VCaP (cell line): ENCODE measurements at regions not wholly inside any gene's neighbourhood (a gene's known extent, or its start where the extent isn't known, plus 50 kb on each side); places are given as distances from the start of the nearest gene placed in this dataset.
"Not testable (repeated sequence)": the region's sequence is repeated elsewhere in the genome, so short reads cannot be mapped to it uniquely, and the experiment has no call there.

Experiments used
- H3K27ac ChIP-seq: fragments of 450-650 bp; 2 replicates; pipeline ENCODE4 v1.5.1; 2017
- CTCF ChIP-seq: fragments of 450-650 bp; conservative IDR thresholded peaks from 2 replicates; pipeline ENCODE4 v1.5.1; 2017; ENCODE audit warnings: mild to moderate bottlenecking, moderate library complexity

- TF ChIP-seq CTCF: no peak
- no peak overlapping the region for H3K27ac ChIP-seq
Observed at GRCh38 chr2:235105821-235106359, 154.1 kb downstream of the SH3BP4 start.

GRCh38 chr2:235106874-235107639 lies 155.2 kb downstream of the SH3BP4 start:
- H3K27ac ChIP-seq: no peak overlapping the region
- TF ChIP-seq CTCF: peak; percentile 84

- no peak overlapping the region for H3K27ac ChIP-seq
- no peak for TF ChIP-seq CTCF
Observed at GRCh38 chr2:235107640-235107951, 155.8 kb downstream of the SH3BP4 start.

- not testable (repeated sequence) for H3K27ac ChIP-seq
Observed at GRCh38 chr2:235109561-235109960, 157.7 kb downstream of the SH3BP4 start.

GRCh38 chr2:235112365-235112764 lies 160.5 kb downstream of the SH3BP4 start:
- no peak overlapping the region for H3K27ac ChIP-seq
- no peak for TF ChIP-seq CTCF

- no peak overlapping the region for H3K27ac ChIP-seq
- TF ChIP-seq CTCF: no peak
Observed at GRCh38 chr2:235113854-235114253, 162.0 kb downstream of the SH3BP4 start.

GRCh38 chr2:235114286-235114685 lies 162.5 kb downstream of the SH3BP4 start:
- no peak overlapping the region for H3K27ac ChIP-seq
- TF ChIP-seq CTCF: no peak

GRCh38 chr2:235115521-235115920 lies 163.7 kb downstream of the SH3BP4 start:
- H3K27ac ChIP-seq: no peak overlapping the region
- no peak for TF ChIP-seq CTCF
